HG03196 (cell line): ENCODE measurements at regions not wholly inside any gene's neighbourhood (a gene's known extent, or its start where the extent isn't known, plus 50 kb on each side); places are given as distances from the start of the nearest gene placed in this dataset.
A peak's percentile ranks its signal among the peaks of the same experiment; 100 is the strongest.

Experiments used
- ATAC-seq: cut with Tn5 transposase; IDR thresholded peaks from one replicate; pipeline ENCODE4 v1.9.1; 2021; ENCODE audit not compliant: unreplicated experiment

GRCh38 chr14:71321574-71322315, 414.5 kb downstream of the PCNX1 start:
- no peak for ATAC-seq

DNA sequence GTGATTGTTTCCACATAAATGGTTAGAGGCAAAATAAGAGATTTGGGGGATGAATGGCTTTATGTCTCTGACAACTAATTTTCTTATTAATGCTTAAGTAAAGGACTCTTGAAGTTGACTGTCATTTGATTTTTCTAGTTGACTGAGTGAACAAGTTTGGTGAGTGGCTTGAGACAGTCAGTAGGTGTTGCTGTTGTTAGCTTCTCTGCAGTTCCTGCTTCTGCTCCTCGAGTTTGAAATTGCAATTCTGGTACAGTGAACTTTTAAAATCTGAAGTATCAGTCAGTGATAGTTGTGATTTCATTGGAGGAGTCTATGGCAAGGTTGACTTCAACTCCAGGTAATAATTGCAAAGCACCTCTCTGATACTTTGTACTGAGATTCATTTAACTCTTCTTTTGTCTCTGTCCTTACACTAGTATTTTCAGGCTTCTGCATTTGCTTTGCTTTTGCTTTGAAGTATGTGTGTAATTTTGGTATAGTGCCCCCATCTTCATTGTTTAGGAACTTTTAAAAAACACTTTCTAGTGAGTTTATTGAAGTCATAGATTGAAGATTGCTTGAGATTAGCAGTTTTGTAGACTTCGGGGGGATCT, 415.5 kb downstream of the PCNX1 start:
- ATAC-seq: no peak

DNA sequence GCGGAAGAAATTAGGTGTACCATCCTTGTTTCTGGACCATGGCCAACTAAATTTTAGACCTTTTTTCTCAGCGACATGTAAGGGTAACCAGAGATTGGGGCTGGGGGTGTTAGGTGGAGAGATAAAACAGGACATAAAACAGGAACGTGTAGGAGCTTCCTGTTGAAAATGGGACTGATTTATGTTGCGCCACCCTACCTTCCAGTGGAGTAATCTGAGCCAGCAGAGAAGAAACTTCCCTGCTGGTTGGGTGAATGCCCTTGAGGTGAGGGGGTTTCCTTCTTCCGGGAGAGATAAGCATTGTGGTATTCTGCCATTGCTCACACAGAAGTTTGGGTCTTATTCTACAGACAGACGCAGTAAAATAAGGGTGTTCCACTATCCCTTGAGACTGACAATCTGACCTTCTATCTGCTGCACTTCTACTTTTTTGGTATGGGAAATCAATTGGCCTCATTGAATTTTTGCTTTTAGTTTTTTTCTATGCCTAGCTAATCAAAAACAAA, 417.6 kb downstream of the PCNX1 start:
- peak; percentile 19 for ATAC-seq

DNA sequence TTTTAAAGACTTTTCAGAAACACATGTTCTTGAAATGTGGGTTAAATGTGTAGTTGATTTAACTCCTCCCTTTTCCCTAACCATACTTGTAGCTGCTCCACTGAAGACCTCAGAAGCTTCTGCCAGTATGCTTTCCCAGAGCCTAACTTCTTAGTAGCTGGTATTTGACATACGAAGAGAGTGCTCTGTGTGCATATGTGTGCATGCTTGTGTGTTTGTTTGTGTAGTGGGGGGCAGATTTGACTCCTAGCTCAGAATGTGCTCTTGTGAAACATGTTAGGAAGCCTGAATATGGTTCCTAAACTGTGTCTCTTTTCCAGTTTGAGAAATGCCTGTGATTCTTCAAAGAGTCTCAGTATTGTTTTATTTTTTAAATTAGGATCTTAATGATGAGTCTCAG, 420.4 kb downstream of the PCNX1 start:
- no peak for ATAC-seq

- ATAC-seq: no peak
Observed at GRCh38 chr14:71328183-71328582, 420.9 kb downstream of the PCNX1 start.

DNA sequence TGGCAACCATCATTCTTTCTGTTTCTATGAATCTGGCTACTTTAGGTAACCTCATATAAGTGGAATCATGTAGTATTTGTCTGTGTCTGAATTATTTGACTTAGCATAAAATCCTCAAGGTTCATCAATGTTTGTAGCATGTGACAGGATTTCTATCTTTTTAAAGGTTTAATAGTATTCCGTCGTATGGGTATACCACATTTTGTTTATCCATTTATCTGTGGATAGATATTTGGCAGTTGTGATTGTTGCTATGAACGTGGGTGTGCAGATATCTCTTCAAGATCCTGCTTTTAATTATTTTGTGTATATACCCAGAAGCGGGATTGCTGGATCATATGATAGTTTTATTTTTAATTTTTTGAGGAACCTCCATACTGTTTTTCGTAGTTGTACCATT, 421.7 kb downstream of the PCNX1 start:
- ATAC-seq: no peak

DNA sequence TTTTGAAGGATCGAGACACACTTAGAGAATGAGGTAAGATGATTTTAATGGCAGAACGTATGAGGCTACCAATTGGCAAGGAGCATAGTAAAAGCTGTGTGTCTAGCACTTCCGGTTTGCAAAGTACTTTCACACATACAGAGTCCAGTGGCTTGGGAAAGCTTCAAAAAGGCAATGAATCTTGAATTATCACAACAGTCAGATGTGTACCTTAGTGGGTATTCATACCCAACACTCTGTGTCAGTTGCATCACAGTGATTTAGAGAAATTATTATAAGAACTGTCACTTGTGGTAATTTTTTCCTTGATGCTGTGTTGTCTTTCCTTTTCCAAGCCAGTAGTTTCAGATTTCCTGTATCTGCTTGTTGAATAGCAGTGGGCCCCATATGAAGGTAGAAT, 424.1 kb downstream of the PCNX1 start:
- no peak for ATAC-seq

GRCh38 chr14:71332476-71332875, 425.2 kb downstream of the PCNX1 start:
- ATAC-seq: no peak

GRCh38 chr14:71333705-71334104, 426.4 kb downstream of the PCNX1 start:
- ATAC-seq: no peak

GRCh38 chr14:71336489-71337192, 429.4 kb downstream of the PCNX1 start:
- ATAC-seq: no peak

DNA sequence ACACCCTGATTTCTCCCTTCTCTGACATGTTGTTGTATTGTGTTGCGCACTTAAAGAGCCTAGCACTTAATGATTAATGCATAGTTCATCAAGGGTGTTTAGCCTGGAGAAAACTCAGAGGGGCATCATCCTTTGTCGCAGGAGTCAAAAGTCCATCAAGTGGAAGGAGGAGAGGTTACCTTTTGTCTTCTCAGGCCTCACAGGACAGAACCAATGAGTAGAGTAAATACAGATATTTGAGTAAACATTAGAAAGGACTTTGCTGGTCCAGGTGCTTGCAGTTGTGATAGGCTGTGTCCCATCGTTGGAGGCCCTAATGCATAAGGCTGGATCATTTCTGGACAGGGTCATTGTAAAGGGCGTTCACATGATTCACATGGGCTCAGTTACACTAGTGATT, 430.9 kb downstream of the PCNX1 start:
- ATAC-seq: no peak

- ATAC-seq: no peak
Observed at GRCh38 chr14:71339650-71340415, 432.6 kb downstream of the PCNX1 start.

DNA sequence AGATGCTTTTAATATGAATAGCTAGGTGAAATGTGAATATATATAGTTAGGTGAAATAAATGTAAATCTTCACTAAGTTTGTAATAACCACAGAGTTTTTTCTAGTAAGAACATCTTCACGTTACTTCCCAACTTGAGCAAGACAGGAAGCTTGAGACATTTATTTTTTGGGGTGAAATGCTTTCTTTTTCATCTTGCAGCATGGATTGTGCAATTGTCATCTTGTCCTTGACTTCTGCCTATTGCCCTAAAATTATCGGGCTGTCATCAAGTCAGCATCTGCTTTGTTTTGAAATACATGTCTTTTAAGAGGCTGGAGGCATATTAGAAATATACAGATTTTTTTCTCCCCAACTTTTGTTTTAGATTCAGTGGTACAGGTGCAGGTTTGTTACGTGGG, 433.9 kb downstream of the PCNX1 start:
- ATAC-seq: no peak

- ATAC-seq: no peak
Observed at GRCh38 chr14:71343724-71344123, 436.5 kb downstream of the PCNX1 start.

- no peak for ATAC-seq
Observed at GRCh38 chr14:71344506-71344905, 437.2 kb downstream of the PCNX1 start.

GRCh38 chr14:71346685-71347084, 439.4 kb downstream of the PCNX1 start:
- ATAC-seq: no peak

GRCh38 chr14:71348394-71348793, 441.1 kb downstream of the PCNX1 start:
- ATAC-seq: no peak

DNA sequence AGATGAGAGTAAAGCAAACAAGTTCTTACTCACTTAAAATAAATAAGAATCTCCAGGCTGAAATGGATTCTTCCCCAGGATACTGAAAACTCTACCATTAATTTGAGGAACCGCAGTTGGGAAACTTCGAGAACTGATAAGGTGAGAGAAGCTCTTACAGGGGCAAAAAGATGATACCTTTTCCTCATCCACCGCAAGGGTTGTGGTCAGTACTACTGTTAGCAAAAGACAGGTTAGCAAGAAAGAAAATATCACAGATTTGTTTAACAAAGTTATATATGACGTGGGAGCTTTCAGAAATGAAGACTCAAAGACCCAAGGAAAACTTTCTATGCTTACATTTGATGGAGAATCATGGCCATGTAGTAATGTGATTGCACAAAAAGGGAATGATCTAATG, 441.6 kb downstream of the PCNX1 start:
- ATAC-seq: no peak

- no peak for ATAC-seq
Observed at GRCh38 chr14:71354142-71354541, 446.9 kb downstream of the PCNX1 start.

GRCh38 chr14:71354801-71355200, 447.5 kb downstream of the PCNX1 start:
- no peak for ATAC-seq
